WTC11 (cell line): ENCODE measurements at regions not wholly inside any gene's neighbourhood (a gene's known extent, or its start where the extent isn't known, plus 50 kb on each side); places are given as distances from the start of the nearest gene placed in this dataset.

ENCODE experiments used
- ATF1 ChIP-seq: sonication (generic); formaldehyde crosslinking; IDR thresholded peaks from 2 replicates; pipeline ENCODE4 v1.8.1; 2023; ENCODE audit warnings: mild to moderate bottlenecking, moderate library complexity, missing genetic modification reagents
- GABPB1 ChIP-seq: sonication (generic); formaldehyde crosslinking; IDR thresholded peaks from 2 replicates; pipeline ENCODE4 v1.8.1; 2023; ENCODE audit warnings: mild to moderate bottlenecking, missing genetic modification reagents
- NR1H2 ChIP-seq: sonication (generic); formaldehyde crosslinking; IDR thresholded peaks from 2 replicates; pipeline ENCODE4 v1.9.0; 2021; ENCODE audit warnings: mild to moderate bottlenecking, moderate library complexity, missing genetic modification reagents
- TP53 ChIP-seq: sonication (generic); formaldehyde crosslinking; IDR thresholded peaks from 2 replicates; pipeline ENCODE4 v1.8.1; 2023; ENCODE audit warnings: mild to moderate bottlenecking, missing genetic modification reagents
- ZBTB21 ChIP-seq: sonication (generic); formaldehyde crosslinking; IDR thresholded peaks from 2 replicates; pipeline ENCODE4 v1.8.1; 2023; ENCODE audit warnings: mild to moderate bottlenecking, missing genetic modification reagents, borderline replicate concordance
- TF ChIP-seq, protein P1 (sequence below): fragments of 200-600 bp; IDR thresholded peaks from 2 replicates; pipeline ENCODE4 v1.8.0; 2022; ENCODE audit warnings: antibody characterized with exemption
- TF ChIP-seq, protein P2 (sequence below): sonication (generic); formaldehyde crosslinking; IDR thresholded peaks from 2 replicates; pipeline ENCODE4 v1.8.0; 2023; ENCODE audit warnings: missing genetic modification reagents
- TF ChIP-seq, protein P3 (sequence below): fragments of 250-450 bp; sonication (Bioruptor Pico); IDR thresholded peaks from 2 replicates; pipeline ENCODE4 v1.9.0; 2021; ENCODE audit warnings: mild to moderate bottlenecking, borderline replicate concordance
- TF ChIP-seq, protein P4 (sequence below): sonication (generic); formaldehyde crosslinking; IDR thresholded peaks from 2 replicates; pipeline ENCODE4 v1.8.0; 2023; ENCODE audit warnings: mild to moderate bottlenecking, missing genetic modification reagents
- TF ChIP-seq, protein P5 (sequence below): sonication (generic); formaldehyde crosslinking; conservative IDR thresholded peaks from 2 replicates; pipeline ENCODE4 v1.8.1; 2023; ENCODE audit warnings: mild to moderate bottlenecking, low read depth, missing genetic modification reagents, moderate library complexity

DNA sequence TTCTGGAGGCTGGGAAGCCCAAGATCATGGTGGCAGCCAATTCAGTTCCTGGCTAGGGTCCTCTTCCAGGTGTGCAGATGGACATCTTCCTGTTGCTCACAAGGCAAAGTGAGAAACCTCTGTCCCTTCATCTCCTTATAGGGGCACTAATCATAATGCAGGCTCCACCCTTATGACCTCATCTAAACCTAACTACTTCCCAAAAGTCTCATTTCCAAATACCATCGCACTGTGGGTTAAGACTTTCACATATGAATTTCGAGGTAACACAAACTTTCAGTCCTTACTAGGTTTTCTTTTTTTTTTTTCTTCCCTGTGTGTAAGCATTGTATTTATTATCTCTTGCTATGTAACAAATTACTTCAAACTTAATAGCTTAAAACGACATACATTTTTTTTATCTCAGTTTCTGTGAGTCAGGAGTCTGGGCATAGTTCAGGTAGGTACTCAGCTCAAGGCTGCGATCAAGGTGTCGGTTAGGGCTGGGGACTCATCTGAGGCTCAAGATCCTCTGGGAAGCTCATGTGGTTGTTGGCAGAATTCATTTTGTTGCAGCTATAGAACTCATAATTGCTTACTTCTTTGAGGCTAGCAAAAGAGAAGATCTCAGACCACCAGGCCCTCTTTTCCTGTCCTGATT, 204.7 kb upstream of the STK26 start:
- TF ChIP-seq ZBTB21 (no peak), ATF1 (CRISPR knock-in tag) (no peak), NR1H2 (CRISPR knock-in tag) (no peak), TP53 (CRISPR knock-in tag) (no peak), GABPB1 (CRISPR knock-in tag) (no peak)
- TF ChIP-seq, protein P1, sequence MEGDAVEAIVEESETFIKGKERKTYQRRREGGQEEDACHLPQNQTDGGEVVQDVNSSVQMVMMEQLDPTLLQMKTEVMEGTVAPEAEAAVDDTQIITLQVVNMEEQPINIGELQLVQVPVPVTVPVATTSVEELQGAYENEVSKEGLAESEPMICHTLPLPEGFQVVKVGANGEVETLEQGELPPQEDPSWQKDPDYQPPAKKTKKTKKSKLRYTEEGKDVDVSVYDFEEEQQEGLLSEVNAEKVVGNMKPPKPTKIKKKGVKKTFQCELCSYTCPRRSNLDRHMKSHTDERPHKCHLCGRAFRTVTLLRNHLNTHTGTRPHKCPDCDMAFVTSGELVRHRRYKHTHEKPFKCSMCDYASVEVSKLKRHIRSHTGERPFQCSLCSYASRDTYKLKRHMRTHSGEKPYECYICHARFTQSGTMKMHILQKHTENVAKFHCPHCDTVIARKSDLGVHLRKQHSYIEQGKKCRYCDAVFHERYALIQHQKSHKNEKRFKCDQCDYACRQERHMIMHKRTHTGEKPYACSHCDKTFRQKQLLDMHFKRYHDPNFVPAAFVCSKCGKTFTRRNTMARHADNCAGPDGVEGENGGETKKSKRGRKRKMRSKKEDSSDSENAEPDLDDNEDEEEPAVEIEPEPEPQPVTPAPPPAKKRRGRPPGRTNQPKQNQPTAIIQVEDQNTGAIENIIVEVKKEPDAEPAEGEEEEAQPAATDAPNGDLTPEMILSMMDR, result no peak
- TF ChIP-seq, protein P2, sequence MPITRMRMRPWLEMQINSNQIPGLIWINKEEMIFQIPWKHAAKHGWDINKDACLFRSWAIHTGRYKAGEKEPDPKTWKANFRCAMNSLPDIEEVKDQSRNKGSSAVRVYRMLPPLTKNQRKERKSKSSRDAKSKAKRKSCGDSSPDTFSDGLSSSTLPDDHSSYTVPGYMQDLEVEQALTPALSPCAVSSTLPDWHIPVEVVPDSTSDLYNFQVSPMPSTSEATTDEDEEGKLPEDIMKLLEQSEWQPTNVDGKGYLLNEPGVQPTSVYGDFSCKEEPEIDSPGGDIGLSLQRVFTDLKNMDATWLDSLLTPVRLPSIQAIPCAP (CRISPR knock-in tag), result no peak
- TF ChIP-seq, protein P3, sequence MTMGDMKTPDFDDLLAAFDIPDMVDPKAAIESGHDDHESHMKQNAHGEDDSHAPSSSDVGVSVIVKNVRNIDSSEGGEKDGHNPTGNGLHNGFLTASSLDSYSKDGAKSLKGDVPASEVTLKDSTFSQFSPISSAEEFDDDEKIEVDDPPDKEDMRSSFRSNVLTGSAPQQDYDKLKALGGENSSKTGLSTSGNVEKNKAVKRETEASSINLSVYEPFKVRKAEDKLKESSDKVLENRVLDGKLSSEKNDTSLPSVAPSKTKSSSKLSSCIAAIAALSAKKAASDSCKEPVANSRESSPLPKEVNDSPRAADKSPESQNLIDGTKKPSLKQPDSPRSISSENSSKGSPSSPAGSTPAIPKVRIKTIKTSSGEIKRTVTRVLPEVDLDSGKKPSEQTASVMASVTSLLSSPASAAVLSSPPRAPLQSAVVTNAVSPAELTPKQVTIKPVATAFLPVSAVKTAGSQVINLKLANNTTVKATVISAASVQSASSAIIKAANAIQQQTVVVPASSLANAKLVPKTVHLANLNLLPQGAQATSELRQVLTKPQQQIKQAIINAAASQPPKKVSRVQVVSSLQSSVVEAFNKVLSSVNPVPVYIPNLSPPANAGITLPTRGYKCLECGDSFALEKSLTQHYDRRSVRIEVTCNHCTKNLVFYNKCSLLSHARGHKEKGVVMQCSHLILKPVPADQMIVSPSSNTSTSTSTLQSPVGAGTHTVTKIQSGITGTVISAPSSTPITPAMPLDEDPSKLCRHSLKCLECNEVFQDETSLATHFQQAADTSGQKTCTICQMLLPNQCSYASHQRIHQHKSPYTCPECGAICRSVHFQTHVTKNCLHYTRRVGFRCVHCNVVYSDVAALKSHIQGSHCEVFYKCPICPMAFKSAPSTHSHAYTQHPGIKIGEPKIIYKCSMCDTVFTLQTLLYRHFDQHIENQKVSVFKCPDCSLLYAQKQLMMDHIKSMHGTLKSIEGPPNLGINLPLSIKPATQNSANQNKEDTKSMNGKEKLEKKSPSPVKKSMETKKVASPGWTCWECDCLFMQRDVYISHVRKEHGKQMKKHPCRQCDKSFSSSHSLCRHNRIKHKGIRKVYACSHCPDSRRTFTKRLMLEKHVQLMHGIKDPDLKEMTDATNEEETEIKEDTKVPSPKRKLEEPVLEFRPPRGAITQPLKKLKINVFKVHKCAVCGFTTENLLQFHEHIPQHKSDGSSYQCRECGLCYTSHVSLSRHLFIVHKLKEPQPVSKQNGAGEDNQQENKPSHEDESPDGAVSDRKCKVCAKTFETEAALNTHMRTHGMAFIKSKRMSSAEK (CRISPR knock-in tag), result no peak
- TF ChIP-seq, protein P4, sequence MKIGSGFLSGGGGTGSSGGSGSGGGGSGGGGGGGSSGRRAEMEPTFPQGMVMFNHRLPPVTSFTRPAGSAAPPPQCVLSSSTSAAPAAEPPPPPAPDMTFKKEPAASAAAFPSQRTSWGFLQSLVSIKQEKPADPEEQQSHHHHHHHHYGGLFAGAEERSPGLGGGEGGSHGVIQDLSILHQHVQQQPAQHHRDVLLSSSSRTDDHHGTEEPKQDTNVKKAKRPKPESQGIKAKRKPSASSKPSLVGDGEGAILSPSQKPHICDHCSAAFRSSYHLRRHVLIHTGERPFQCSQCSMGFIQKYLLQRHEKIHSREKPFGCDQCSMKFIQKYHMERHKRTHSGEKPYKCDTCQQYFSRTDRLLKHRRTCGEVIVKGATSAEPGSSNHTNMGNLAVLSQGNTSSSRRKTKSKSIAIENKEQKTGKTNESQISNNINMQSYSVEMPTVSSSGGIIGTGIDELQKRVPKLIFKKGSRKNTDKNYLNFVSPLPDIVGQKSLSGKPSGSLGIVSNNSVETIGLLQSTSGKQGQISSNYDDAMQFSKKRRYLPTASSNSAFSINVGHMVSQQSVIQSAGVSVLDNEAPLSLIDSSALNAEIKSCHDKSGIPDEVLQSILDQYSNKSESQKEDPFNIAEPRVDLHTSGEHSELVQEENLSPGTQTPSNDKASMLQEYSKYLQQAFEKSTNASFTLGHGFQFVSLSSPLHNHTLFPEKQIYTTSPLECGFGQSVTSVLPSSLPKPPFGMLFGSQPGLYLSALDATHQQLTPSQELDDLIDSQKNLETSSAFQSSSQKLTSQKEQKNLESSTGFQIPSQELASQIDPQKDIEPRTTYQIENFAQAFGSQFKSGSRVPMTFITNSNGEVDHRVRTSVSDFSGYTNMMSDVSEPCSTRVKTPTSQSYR, result no peak
- TF ChIP-seq, protein P5, sequence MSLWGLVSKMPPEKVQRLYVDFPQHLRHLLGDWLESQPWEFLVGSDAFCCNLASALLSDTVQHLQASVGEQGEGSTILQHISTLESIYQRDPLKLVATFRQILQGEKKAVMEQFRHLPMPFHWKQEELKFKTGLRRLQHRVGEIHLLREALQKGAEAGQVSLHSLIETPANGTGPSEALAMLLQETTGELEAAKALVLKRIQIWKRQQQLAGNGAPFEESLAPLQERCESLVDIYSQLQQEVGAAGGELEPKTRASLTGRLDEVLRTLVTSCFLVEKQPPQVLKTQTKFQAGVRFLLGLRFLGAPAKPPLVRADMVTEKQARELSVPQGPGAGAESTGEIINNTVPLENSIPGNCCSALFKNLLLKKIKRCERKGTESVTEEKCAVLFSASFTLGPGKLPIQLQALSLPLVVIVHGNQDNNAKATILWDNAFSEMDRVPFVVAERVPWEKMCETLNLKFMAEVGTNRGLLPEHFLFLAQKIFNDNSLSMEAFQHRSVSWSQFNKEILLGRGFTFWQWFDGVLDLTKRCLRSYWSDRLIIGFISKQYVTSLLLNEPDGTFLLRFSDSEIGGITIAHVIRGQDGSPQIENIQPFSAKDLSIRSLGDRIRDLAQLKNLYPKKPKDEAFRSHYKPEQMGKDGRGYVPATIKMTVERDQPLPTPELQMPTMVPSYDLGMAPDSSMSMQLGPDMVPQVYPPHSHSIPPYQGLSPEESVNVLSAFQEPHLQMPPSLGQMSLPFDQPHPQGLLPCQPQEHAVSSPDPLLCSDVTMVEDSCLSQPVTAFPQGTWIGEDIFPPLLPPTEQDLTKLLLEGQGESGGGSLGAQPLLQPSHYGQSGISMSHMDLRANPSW (CRISPR knock-in tag), result no peak
